ENCODE measurements at regions not wholly inside any gene's neighbourhood (a gene's known extent, or its start where the extent isn't known, plus 50 kb on each side); places are given as distances from the start of the nearest gene placed in this dataset.

DNA sequence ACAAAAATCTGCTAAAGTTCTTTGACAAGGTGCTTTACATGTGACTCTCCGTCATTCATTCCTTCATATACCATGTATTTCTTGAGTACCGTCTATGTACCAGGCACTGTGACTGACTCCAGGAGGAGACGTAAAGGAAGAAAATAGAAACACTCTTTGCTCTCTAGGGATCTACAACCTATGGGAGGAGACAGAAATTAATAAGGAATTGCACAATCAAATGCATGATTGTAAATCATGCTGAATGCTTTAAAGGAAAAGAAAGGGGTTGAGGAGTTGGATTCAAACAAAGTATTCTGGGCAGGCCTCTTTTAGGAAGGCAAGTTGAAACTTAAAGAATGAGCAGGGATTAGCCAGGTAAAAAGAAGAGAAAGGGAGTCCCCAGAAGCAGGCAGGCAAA lies 239.1 kb upstream of the FGGY start:
- DNase-seq (ENCODE audit: low read depth): no peak

DNA sequence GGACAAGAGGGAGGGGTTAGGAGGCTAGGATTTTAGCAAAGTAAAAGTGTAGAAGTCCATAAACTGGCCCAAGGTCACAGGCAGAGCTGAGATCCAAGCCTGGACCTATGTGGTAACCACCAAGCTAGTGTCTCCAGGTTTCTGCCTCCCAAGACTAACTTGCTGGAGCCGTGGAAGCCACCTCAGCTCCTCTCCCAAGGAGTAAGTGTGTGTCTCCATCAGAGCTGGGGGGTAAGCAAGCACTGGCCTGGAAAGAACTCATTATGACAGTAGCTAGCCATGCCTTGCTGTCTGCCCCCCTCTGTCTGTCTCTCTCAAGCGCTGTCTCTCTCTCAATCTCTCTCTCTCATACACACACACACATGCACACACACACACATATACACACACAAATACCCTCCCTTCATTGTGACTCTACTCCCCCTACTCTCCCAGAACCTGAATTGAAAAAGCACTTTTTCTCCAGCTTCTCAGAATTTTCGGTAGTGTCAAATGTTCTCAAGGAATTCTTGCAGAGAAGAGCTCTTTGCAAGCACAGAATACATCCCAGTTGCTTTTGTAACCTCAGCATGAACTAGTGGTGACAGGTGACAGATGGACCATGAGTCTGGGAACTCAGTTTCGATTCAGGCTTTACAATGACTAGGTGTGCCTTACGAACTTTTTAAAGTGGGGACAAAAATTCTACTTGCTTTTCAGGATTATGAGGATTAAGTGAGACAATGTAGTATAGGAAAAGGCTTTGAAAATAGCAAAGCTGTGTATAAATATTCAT lies 238.0 kb upstream of the FGGY start:
- no peak for DNase-seq (ENCODE audit: low read depth)

DNA sequence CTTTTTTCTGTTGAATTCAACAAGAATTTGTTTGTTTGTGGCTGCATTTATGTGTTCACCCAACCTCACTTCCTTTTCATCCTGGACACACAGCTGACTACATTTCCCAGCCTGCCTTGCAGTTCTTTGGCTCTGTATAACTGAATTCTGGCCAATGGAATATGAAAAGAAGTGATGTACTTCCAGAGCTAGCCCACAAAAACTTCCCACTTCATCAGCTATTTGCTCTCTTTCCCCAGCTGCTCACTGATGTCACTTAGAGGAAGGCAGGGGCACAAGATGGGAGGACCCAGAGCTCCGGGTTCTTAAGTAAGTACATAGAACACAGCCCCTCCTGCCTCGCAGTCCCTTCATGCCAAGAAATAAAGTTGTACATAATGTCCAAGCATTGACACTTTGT lies 235.0 kb upstream of the FGGY start:
- peak; percentile 89 for DNase-seq (ENCODE audit: low read depth)

DNA sequence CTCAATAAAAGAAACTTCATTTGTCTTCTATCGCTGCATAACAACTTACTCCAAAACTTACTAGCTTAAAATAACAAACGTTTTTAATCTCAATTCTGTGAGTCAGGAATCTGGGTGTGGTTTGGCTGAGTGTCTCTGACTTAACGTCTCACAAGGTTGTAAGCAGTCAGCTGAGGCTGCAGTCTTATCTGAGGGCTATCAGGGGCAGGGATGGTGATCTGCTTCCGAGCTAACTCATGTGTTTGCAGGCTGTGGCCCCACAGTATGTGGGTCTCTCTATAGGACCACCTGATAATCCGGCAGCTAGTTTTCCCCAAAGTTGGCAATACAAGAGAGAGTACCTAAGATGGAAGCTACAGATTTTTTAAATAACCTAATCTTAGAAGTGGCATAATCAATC lies 234.2 kb upstream of the FGGY start:
- peak; percentile 77 for DNase-seq (ENCODE audit: low read depth)

DNA sequence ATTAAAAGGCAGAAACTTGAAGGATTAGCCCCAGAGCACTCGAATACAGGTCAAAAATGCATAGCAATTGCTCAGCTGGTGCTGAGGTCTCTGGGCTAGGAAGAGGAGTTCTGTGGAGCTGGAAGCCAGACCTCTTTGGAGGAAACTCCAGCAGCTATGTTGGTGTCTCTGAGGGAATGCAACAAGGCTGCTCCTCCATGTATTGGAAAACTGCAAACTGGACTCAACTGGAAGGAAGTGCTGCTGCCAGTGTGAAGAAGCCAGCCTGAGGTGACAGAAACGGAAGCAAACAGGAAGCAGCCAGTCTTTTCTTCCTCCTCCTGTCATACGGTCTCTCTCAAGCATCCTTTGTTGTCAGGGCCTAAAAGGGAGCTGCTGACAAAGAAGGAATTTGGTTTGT lies 233.4 kb upstream of the FGGY start:
- no peak for DNase-seq (ENCODE audit: low read depth)

DNA sequence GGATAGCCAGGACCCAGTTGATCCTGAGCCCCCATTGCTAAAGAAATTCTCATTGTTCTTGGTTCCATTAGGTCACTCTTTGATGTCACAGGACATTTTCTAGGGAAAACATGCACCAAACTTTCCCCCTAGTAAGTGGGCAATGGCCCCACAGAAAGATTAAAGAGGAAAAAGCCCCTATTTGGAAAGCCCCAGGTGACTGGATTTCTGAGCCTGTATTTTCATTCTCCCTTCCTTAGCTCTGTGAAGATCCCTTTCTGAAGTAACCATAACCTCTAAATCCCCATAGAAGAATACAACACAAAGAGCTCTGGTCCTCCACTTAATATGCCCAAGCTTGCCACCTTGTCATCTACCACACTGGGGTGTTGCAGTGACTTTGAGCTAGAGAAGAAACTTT lies 232.3 kb upstream of the FGGY start:
- no peak for DNase-seq (ENCODE audit: low read depth)

DNA sequence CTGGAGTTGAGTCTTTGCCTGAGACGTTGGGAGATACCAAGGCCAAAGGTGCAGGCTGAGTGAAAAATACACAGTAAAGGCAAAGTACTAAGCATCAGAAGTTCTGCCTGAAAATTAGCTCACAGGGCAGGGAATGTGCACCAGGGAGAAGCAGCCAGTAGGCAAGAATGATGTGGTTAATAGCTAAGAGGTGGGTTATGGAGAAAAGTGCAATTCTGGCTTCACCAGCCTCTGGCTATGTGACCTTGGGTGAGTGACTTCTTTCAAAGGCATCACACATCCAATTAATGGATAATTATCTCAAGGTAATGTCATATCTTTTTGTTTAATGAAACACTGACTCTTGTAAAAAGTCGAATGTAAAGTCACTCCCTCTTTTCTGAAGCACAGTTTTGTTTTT lies 230.7 kb upstream of the FGGY start:
- no peak for DNase-seq (ENCODE audit: low read depth)

DNA sequence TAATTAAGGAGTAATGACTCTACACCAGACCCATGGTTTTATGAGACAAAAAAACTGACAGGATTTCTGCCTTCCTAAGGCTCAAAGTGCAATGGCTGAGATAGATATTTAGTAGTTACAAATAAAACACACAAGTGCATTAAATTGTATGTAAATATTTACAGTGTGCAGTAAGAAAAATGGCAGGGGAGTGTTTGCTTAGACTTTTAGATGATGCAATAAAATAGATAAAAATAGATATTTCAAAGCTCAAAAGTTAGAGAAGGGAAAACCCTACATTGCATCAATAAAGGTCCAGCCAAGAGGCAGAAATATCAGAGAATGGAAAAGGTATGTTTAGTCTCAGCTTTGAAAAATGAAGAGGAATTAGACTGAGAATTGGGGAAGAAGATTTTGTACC lies 226.3 kb upstream of the FGGY start:
- DNase-seq (ENCODE audit: low read depth): no peak

DNA sequence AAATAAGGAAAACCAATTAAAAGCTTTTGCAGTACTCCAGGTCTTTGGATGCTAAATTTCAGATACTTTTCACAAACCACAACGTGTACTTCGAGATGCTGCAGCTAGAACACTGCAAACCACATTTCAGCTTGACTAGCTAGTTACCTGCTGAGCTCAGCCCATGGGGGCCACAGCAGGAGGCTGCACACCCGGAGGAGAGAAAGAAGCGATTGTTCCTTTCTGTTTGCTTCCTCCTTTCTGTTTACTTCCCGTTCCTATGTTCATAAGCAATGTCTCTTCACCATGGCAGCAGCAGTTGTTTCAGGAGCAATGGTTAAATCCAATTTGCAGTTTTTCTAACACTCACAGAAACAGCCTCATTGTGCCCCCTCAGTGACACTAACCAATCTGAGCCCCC lies 225.6 kb upstream of the FGGY start:
- no peak for DNase-seq (ENCODE audit: low read depth)

DNA sequence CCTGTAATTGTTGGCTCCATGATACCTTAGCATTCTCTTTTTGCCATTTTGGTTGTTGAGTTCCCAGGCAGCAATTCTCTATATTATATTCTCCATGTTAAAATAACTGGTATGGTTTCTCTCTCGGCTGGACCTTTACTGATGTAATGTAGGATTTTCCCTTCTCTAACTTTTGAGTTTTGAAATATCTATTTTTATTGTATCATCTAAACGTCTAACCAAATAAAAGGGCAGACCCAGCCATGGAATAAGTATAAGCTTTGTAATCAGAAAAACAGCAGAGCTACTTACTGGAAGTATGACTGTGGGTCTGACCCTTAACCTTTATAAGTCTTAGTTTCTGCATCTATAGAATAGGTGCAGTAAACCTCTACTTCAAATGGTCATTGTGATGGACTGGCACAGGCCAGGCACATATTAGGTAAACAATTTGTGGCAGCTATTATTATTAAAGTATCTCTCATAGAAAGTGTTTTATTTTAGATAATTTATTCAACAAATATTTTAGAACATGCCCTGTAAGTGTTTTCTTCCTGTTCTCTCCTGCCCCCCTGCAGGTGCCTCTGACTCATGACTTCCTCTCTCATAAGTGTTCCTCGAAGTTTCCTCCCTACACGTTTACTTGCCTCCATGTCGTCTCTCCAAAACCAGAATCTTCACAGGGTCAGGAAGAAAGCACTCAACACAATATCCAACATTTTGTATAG lies 224.9 kb upstream of the FGGY start:
- DNase-seq (ENCODE audit: low read depth): peak; percentile 33

DNA sequence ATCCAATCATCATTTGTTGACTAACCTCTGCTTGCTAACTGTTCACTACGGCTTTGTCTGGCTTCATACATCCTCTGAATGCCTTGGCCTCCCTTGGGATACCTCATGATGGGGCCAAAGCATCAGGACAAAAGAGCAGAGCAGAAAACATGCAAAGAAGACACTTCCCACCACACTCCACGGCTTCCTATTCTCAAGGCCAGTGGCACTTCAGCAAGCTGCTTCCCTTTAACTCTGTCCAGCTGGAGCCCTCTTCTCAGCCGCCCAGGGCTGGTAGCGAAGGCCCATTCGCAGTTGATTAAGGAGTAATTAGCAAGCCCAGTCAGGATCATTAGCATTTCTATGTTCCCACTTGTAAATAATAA lies 224.3 kb upstream of the FGGY start:
- no peak for DNase-seq (ENCODE audit: low read depth)

DNA sequence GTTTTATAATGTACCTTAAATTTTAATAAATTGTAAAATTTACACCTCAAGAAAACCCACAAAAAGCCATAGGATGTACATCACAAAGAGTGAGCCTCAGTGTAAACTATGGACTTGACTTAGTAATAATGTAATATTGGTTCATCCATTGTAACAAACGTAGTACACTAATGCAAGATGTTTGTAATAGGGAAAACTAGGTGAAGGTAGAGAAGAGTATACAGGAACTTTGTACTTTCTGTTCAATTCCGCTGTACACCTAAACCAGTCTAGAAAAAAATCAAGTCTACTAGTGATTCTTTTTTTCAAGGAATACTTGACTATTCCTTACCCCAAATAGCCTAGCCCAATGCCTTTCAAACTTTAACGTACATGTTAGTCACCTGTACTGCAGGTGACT lies 222.3 kb upstream of the FGGY start:
- DNase-seq (ENCODE audit: low read depth): no peak

DNA sequence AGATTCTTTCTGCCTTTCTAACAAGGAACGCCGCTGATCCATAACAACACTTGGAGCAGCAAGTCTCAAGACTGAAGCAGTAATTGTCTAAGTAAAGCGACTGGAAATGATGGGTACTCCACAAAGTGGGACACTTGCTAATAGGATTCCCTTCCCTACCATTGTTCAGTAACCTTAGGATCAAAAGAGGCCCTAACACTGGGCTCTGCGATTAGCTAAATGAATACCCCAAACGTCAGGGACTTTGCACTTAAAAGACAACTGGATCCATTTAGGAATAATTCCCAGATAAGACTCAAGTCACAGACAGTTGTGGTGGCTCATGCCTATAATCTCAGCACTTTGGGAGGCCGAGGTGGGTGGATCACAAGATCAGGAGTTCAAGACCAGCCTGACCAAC lies 221.9 kb upstream of the FGGY start:
- DNase-seq (ENCODE audit: low read depth): no peak

DNA sequence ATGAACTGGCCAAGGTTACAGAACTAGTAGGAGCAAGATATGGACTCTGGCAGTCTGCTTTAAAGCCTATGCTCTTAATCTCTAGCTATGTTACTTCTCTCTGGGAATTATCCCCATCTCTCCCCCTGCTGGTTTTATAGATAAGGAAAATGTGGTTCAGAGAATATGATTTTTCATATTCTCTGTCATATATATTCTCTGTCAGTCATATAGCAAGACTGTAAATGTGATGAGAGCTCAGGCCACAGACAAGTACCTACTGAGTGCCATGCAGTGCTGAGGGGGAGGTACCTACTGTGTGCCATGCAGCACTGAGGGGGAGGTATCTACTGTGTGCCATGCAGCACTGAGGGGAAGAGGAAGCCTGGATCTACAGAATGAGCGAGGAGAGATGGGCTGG lies 220.3 kb upstream of the FGGY start:
- DNase-seq (ENCODE audit: low read depth): peak; percentile 47

DNA sequence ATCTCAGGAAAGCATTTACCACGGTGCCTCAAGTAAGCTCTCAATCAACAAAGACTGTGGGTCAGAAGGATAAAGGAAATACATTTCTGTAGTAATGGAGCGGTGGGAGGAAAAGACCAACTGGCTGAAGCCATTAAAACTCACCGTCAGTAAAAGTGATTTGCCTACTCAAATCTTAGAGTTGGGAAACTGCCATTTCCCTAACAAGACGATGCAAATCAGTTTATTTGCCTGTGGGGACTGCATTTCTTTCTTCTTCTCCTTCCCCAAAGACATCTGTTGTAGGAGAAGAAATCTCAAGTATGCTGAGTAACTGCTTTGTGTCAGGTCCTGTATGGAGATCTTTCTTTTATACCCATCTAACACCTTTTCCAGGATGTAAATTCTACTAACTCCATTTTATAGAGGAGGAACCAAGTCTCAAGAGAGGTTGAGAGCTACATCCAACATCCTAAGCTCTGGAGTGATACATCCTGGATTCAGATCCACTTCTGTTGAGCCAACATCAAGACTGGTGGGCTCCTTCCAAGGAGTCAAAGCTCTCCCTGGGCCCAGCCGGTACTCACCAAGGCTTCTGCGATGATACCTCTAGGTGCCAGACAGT lies 219.3 kb upstream of the FGGY start:
- DNase-seq (ENCODE audit: low read depth): no peak

DNA sequence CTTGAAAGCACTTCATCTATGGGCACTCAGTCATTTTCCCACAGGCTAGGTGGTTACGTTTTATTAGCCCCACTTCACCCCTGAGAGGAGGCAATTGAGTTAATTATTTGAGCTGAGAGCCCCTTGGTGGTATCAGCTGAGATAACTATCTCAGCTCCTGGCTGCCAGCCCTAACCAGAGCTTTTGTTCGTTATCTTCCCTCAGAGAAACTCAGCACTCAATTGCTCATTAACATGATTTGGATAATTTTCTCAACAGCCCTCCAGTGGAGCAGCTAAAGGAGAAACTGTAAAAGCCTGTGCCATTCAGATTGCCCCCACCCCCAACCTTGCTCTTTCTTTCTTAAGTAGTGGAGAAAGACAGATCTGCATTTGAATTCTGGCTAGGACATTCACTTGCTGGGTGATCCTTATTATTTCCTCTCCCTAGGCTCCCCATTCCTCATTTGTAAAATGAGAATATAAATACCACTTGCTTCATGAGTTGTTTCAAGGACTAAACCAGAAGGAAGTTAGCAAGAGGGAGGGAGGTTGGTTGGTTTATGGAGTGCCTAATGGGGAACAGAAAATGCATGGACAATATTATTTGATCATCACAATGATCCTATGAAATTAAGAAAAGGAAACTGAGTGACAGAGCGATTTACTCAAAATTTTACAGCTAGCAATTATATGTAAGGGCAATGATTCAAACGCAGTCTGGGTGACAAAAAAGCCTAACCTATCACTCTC lies 218.7 kb upstream of the FGGY start:
- DNase-seq (ENCODE audit: low read depth): no peak

DNA sequence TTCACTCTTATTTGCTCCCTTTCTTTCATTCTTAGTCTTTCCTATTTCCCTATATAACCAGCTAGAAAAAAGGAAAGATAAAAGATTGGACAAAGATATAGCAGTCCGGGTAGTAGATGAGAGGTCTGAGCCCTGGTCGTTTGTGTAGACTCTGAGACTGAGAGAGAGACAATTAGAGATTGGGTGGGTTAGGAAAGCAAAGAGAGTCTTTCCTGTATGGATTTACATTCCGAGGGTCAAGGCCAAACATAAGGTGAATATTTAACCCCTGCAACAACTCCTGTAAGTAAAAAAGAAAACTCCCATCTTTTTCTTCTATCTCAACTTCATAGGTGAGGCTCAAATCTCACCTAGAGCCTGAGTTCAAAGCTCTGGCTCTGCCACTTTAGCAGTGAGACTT lies 218.0 kb upstream of the FGGY start:
- no peak for DNase-seq (ENCODE audit: low read depth)

DNA sequence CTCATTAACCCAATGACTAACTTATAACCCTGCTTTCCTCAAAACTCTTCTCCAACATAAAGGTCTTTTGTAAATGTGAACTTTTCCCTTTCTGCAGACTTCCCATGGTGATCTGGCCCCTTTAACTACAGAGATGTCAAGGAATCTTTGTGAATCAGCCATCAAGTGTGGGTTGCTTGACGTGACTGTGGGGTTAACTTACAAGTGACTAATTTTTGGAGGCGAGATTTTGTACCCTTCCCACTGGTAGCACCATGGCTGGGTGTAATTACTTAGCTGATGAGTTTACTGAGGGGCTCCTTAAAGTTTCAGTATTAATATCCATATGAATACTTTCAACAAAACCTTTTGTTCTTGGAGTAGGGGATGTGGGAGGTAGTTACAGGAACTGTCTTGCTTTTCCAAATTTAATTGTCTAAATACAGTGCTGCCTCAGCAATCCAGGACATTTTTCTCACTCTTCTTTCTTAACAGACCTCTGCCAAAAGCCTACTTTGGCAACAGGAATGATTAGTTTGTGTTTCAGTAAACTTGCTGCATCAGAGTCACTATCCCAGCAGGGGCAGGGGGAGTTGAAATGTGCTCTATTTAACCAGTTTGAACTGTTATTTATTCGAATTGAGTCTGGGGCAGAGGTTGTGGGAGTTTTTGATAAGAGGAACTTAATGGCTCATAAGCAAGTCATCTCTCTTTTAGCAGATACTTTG lies 217.3 kb upstream of the FGGY start:
- DNase-seq (ENCODE audit: low read depth): peak; percentile 54

DNA sequence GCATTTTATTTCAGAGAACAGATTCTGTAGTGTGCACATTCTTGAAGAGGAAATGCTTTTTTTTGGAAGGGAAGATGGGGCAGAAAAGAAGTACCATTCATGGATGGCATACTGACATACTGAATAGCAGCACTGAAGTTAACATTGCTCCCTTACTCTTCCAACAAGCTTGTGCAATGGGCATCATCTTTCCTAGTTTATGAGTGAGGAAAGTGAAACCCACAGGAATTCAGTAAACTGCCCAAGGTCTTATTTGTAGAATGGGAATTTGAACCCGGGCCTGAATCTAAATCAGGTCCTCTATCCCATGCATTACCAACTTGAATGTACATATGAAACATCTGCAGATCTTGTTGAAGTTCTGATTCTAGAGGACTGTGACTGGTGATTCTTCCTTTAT lies 215.7 kb upstream of the FGGY start:
- peak; percentile 8 for DNase-seq (ENCODE audit: low read depth)

DNA sequence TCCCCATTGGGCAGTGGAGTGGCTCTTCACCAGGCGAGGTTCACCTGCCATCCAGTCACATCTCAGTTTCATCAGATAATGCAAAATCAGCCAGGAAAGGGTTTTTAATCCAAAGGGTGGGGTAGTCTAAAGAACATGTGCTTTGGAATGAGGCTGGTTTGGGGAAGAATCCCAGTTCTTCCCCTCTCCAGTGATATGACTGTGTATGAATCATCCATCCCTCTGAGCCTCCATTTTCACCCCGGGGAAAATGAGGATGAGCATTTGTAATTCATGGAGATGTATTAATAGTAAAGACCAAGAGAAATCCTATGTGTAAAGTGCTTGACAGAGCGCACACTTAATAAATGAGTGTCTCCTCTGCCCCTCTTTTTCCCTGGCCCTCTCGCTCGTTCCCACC lies 215.1 kb upstream of the FGGY start:
- peak; percentile 70 for DNase-seq (ENCODE audit: low read depth)

DNA sequence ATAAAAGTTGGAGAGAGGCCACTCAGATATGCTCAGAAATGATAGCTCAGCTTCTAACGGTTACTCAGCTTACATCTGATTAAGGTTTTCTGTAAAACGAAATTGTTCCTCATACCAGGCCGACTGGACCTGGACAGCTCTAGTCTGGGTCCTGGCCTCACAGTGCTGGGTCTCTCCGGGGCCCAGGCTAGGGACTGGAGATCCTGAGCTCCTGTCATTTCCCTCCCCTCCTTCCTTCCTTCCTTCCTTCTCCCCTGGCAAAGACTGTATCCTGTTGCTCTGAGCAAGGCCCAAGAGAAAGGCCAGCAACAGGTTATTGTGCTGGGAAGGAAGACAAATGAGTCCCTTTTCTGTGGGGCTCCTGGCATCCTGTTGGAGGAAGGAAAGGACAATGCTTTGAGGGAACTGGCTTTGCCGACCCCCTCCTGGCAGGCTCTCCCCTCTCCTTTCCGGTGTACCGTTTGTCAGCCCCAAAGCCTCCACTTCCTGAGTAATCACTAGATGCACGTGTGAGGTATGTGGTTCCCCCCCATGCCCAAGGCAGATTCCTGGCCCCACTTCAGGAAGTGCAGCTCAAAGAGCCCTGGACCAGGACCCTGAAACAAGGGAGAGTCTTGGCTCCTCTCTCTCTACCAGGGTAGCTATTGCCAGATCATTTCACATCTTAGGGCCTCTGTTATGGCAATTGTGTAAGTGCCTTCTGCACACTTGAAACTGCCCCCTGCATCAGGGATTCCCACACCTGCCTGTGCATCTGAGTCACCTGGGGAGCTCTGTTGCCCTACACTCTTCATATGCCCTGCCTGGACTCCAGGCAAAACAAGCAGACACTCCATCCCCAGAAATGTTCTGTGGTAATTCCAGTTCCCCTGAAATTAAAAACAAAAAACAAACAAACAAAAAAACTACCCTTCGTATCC lies 212.7 kb upstream of the FGGY start:
- DNase-seq (ENCODE audit: low read depth): peak; percentile 87

Measured in ELR (cell line).